Choroid plexus epithelial cell (primary cell): ENCODE measurements at regions not wholly inside any gene's neighbourhood (a gene's known extent, or its start where the extent isn't known, plus 50 kb on each side); places are given as distances from the start of the nearest gene placed in this dataset.

Experiments
- DNase-seq: peaks from one replicate; pipeline ENCODE4 v3.0.0-alpha.2; 2010; ENCODE audit warnings: low read depth
- H3K4me3 ChIP-seq: 2 replicates; pipeline ENCODE4 v1.5.1; 2011; ENCODE audit warnings: low read depth, mild to moderate bottlenecking, control low read depth, low read length, moderate library complexity
- TF ChIP-seq, protein P1 (sequence below): conservative IDR thresholded peaks from 2 replicates; pipeline ENCODE4 v1.5.1; 2011; ENCODE audit warnings: low read depth, mild to moderate bottlenecking, control low read depth, inconsistent platforms, low read length, moderate library complexity

DNA sequence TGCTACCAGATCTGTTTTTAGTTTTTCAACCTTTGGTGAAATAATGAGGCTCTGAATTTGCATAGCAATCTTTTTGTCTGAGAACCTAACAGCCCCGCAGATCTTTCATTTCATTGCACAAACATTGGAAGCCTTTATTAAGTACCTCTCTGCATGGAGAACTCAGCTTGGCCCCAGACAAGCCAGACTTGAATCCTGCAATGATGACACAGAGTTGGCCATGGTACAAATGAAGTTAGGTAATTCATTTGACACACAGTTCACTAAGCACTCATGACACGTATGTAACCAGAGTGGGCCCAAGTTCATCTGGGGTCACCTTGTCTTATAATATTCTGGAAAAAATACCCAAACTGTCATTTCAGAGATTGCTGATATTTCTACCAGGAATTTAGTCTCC lies 439.1 kb upstream of the ID2 start:
- no peak for DNase-seq
- H3K4me3 ChIP-seq, result no peak overlapping the region
- TF ChIP-seq, protein P1, sequence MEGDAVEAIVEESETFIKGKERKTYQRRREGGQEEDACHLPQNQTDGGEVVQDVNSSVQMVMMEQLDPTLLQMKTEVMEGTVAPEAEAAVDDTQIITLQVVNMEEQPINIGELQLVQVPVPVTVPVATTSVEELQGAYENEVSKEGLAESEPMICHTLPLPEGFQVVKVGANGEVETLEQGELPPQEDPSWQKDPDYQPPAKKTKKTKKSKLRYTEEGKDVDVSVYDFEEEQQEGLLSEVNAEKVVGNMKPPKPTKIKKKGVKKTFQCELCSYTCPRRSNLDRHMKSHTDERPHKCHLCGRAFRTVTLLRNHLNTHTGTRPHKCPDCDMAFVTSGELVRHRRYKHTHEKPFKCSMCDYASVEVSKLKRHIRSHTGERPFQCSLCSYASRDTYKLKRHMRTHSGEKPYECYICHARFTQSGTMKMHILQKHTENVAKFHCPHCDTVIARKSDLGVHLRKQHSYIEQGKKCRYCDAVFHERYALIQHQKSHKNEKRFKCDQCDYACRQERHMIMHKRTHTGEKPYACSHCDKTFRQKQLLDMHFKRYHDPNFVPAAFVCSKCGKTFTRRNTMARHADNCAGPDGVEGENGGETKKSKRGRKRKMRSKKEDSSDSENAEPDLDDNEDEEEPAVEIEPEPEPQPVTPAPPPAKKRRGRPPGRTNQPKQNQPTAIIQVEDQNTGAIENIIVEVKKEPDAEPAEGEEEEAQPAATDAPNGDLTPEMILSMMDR, result no peak

- no peak overlapping the region for H3K4me3 ChIP-seq
- no peak for DNase-seq
- TF ChIP-seq, protein P1, result no peak
Observed at GRCh38 chr2:8243748-8244400, 438.0 kb upstream of the ID2 start.

DNA sequence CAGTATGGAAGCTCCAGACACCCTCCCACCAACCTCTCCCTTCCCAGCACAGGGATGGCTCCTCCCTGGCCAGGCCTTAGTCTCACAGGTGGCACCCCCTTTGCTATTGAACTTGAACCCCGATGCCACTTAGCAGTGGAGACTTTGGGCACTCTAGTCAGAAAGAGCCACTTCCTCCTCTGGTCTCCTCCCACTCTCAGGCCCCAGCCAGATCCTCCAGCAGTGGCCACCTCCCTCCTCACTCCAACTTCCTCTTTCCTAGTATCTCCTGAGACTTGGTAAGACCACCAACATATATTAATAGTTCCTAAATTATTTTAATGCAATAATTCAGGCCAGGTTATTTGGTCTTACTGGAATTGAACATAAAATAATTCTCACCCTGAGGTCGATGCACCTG lies 437.2 kb upstream of the ID2 start:
- TF ChIP-seq, protein P1, result no peak
- no peak for DNase-seq
- H3K4me3 ChIP-seq, result no peak overlapping the region

- DNase-seq, result no peak
- H3K4me3 ChIP-seq, result no peak overlapping the region
- TF ChIP-seq, protein P1, result no peak
Observed at GRCh38 chr2:8246137-8246536, 435.7 kb upstream of the ID2 start.

- DNase-seq, result no peak
- TF ChIP-seq, protein P1, result no peak
- H3K4me3 ChIP-seq, result no peak overlapping the region
Observed at GRCh38 chr2:8247905-8248622, 433.8 kb upstream of the ID2 start.

- H3K4me3 ChIP-seq, result no peak overlapping the region
- no peak for DNase-seq
- TF ChIP-seq, protein P1, result no peak
Observed at GRCh38 chr2:8248623-8248957, 433.3 kb upstream of the ID2 start.

DNA sequence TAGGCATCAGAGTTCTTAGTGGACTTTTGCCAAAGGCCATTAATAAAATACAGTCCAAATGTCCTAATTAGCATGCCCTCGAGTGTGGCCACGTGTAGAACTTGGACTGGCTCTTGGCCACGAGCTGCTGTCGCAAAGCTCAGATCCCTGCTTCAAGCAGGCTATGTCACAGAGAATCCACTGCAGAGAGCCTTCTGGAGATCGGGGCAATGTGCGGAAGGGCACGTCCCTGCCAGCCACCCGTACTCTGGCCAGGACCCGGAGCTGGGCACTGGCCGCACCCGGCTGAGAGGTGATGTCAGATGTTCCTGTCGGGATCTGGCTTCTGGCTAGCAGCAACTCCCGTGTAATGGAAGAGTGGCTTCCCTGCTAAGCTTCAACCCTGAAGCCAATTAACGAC lies 432.7 kb upstream of the ID2 start:
- H3K4me3 ChIP-seq, result no peak overlapping the region
- TF ChIP-seq, protein P1, result no peak
- no peak for DNase-seq
